ENCODE measurements at regions not wholly inside any gene's neighbourhood (a gene's known extent, or its start where the extent isn't known, plus 50 kb on each side); places are given as distances from the start of the nearest gene placed in this dataset.

GRCh38 chr1:222890716-222891115, 75.9 kb downstream of the DISP1 start:
- no peak overlapping the region for H2AFZ ChIP-seq (ENCODE audit: low read depth)
- H3K9me2 ChIP-seq, result no peaks in the 10 kb centered on the region
- no peaks in the 10 kb centered on the region for H3K36me3 ChIP-seq (replicated peaks in 1 of 2; ENCODE audit: control insufficient read depth in 1 of 2, insufficient read depth in 2 of 2, low read length in 1 of 2)
- POLR2A ChIA-PET, result no interaction called here
- no peak overlapping the region for H3K4me2 ChIP-seq
- peaks cover 9 to 11% of the 10 kb centered on the region in 2 experiments; a peak in 3 of 4 replicates for H3K4me1 ChIP-seq (ENCODE audit: control insufficient read depth in 1 of 2, insufficient read depth in 2 of 2, low read depth in 1 of 2, low read length in 1 of 2)
- H3K27me3 ChIP-seq (ENCODE audit: insufficient read depth), result no peaks in the 10 kb centered on the region
- CTCF ChIA-PET, result interaction anchor here (0.6 to 1.6 kb wide), 4 partner anchors 51 to 243 kb away, joined by 3 to 7 read pairs (median 4); no protein-coding TSS in a partner anchor
- H3K4me3 ChIP-seq (ENCODE audit: low read depth in 2 of 2, low read length in 1 of 2), result no peak overlapping the region
- DNase-seq, result no peak
- H3K9me3 ChIP-seq, result no peaks in the 10 kb centered on the region
- H3K9ac ChIP-seq, result no peak overlapping the region
- WGBS (ENCODE audit: low lambda C conversion rate), result 95% methylated on average over 2 of the region's 2 CpGs
- no peaks in the 10 kb centered on the region for H4K20me1 ChIP-seq (ENCODE audit: insufficient read depth)
- no peaks in the 10 kb centered on the region for H3K79me2 ChIP-seq (ENCODE audit: insufficient read depth)
- H3F3A ChIP-seq (replicated peaks; ENCODE audit: insufficient read depth), result peaks cover 8% of the 10 kb centered on the region
- no peak for TF ChIP-seq FOXM1 (IDR thresholded peaks at IDR 0.05; ENCODE audit: low read depth)
- TF ChIP-seq GATA2 (CRISPR knock-in tag; IDR thresholded peaks at IDR 0.05), result no peak
- no peak for TF ChIP-seq REST (IDR thresholded peaks at IDR 0.05; ENCODE audit: low read depth, low read length)
- TF ChIP-seq PBX3 (IDR thresholded peaks at IDR 0.05), result no peak
- no peak for TF ChIP-seq RAD21 (IDR thresholded peaks at IDR 0.05; ENCODE audit: low read length)
- TF ChIP-seq TCF12 (IDR thresholded peaks at IDR 0.05), result no peak
- H3K27ac ChIP-seq (ENCODE audit: low read depth in 2 of 2, low read length in 1 of 2), result no peak overlapping the region

- H3K9ac ChIP-seq, result peak overlapping the region; percentile 22; the same call in 1 of the 2 replicates
- ChIA-PET POLR2A (no interaction called here), CTCF (interaction anchor here (0.6 kb wide), 1 partner anchor 57 kb away, joined by 3 read pairs; no protein-coding TSS in a partner anchor)
- no peaks in the 10 kb centered on the region for H3K9me2 ChIP-seq
- H2AFZ ChIP-seq (ENCODE audit: low read depth), result no peak overlapping the region
- peaks cover 8% of the 10 kb centered on the region for H3F3A ChIP-seq (replicated peaks; ENCODE audit: insufficient read depth)
- H3K4me3 ChIP-seq (ENCODE audit: low read depth in 2 of 2, low read length in 1 of 2), result no peak overlapping the region
- peak overlapping the region; percentile 8; the same call in 1 of the 2 replicates for H3K4me2 ChIP-seq
- H3K4me1 ChIP-seq (ENCODE audit: control insufficient read depth in 1 of 2, insufficient read depth in 2 of 2, low read depth in 1 of 2, low read length in 1 of 2), result peaks cover 9 to 11% of the 10 kb centered on the region in 2 experiments; a peak in 3 of 4 replicates
- no peaks in the 10 kb centered on the region for H3K36me3 ChIP-seq (replicated peaks in 1 of 2; ENCODE audit: control insufficient read depth in 1 of 2, insufficient read depth in 2 of 2, low read length in 1 of 2)
- no peaks in the 10 kb centered on the region for H4K20me1 ChIP-seq (ENCODE audit: insufficient read depth)
- H3K79me2 ChIP-seq (ENCODE audit: insufficient read depth), result no peaks in the 10 kb centered on the region
- TF ChIP-seq NFIC (IDR thresholded peaks at IDR 0.05; ENCODE audit: borderline replicate concordance) (no peak), CTCF (IDR thresholded peaks at IDR 0.05) (no peak), YY1 (IDR thresholded peaks at IDR 0.05; ENCODE audit: low read depth) (no peak), SIN3A (IDR thresholded peaks at IDR 0.05; ENCODE audit: borderline replicate concordance, low read depth, low read length) (no peak), FOSL2 (IDR thresholded peaks at IDR 0.05; ENCODE audit: borderline replicate concordance, low read depth) (no peak), GABPA (IDR thresholded peaks at IDR 0.05; ENCODE audit: low read depth) (no peak), RXRA (IDR thresholded peaks at IDR 0.05; ENCODE audit: borderline replicate concordance, low read depth) (no peak), TCF12 (IDR thresholded peaks at IDR 0.05) (no peak)
- no peaks in the 10 kb centered on the region for H3K9me3 ChIP-seq
- DNase-seq, result no peak
- H3K27me3 ChIP-seq (ENCODE audit: insufficient read depth), result no peaks in the 10 kb centered on the region
- peak overlapping the region in 1 of 2 experiments; percentile 83; a peak in 2 of 4 replicates for H3K27ac ChIP-seq (ENCODE audit: low read depth in 2 of 2, low read length in 1 of 2)
Observed at GRCh38 chr1:222891578-222891977, 76.7 kb downstream of the DISP1 start.
